ENCODE measurements at regions not wholly inside any gene's neighbourhood (a gene's known extent, or its start where the extent isn't known, plus 50 kb on each side); places are given as distances from the start of the nearest gene placed in this dataset.
A peak's percentile ranks its signal among the peaks of the same experiment; 100 is the strongest.

- Mint-ChIP-seq H3K9me3 (ENCODE audit: low read depth, unreplicated experiment) (no peaks in the 10 kb centered on the region), H3K27ac (ENCODE audit: unreplicated experiment) (no peak overlapping the region), H3K4me3 (ENCODE audit: low read depth, unreplicated experiment) (no peak overlapping the region), H3K27me3 (ENCODE audit: unreplicated experiment) (no peaks in the 10 kb centered on the region), H3K36me3 (ENCODE audit: insufficient read depth, unreplicated experiment) (no peaks in the 10 kb centered on the region), H3K4me1 (ENCODE audit: low read depth, unreplicated experiment) (peaks cover 17% of the 10 kb centered on the region)
- intact Hi-C loops (cut with micrococcal nuclease; ENCODE audit: unreplicated experiment): no loop called here
- CTCF ChIA-PET: no interaction called here
- no peak for TF ChIP-seq CTCF (IDR thresholded peaks at IDR 0.05; ENCODE audit: unreplicated experiment)
- no TSS peak for BruUV-seq (replicated peaks)
- DNase-seq: peak; percentile 4
Measured at GRCh38 chr1:191043066-191043465, 565.4 kb upstream of the BRINP3 start.

GRCh38 chr1:191049781-191050180, 572.1 kb upstream of the BRINP3 start:
- DNase-seq: no peak
- no peak overlapping the region for H3K27ac Mint-ChIP-seq (ENCODE audit: unreplicated experiment)
- peaks cover 7% of the 10 kb centered on the region for H3K9me3 Mint-ChIP-seq (ENCODE audit: low read depth, unreplicated experiment)
- no TSS peak for BruUV-seq (replicated peaks)
- no peaks in the 10 kb centered on the region for H3K4me1 Mint-ChIP-seq (ENCODE audit: low read depth, unreplicated experiment)
- no peaks in the 10 kb centered on the region for H3K36me3 Mint-ChIP-seq (ENCODE audit: insufficient read depth, unreplicated experiment)
- H3K4me3 Mint-ChIP-seq (ENCODE audit: low read depth, unreplicated experiment): no peak overlapping the region
- intact Hi-C loops (cut with micrococcal nuclease; ENCODE audit: unreplicated experiment): no loop called here
- H3K27me3 Mint-ChIP-seq (ENCODE audit: unreplicated experiment): no peaks in the 10 kb centered on the region
- TF ChIP-seq CTCF (IDR thresholded peaks at IDR 0.05; ENCODE audit: unreplicated experiment): no peak
- CTCF ChIA-PET: no interaction called here

GRCh38 chr1:191052888-191053287, 575.2 kb upstream of the BRINP3 start:
- no TSS peak for BruUV-seq (replicated peaks)
- Mint-ChIP-seq H3K4me3 (ENCODE audit: low read depth, unreplicated experiment) (no peak overlapping the region), H3K9me3 (ENCODE audit: low read depth, unreplicated experiment) (peaks cover 7% of the 10 kb centered on the region), H3K27ac (ENCODE audit: unreplicated experiment) (no peak overlapping the region), H3K27me3 (ENCODE audit: unreplicated experiment) (no peaks in the 10 kb centered on the region), H3K4me1 (ENCODE audit: low read depth, unreplicated experiment) (no peaks in the 10 kb centered on the region), H3K36me3 (ENCODE audit: insufficient read depth, unreplicated experiment) (no peaks in the 10 kb centered on the region)
- intact Hi-C loops (cut with micrococcal nuclease; ENCODE audit: unreplicated experiment): no loop called here
- no peak for DNase-seq
- CTCF ChIA-PET: no interaction called here
- no peak for TF ChIP-seq CTCF (IDR thresholded peaks at IDR 0.05; ENCODE audit: unreplicated experiment)

GRCh38 chr1:191065346-191065745, 587.7 kb upstream of the BRINP3 start:
- no peak for TF ChIP-seq CTCF (IDR thresholded peaks at IDR 0.05; ENCODE audit: unreplicated experiment)
- H3K9me3 Mint-ChIP-seq (ENCODE audit: low read depth, unreplicated experiment): peaks cover 8% of the 10 kb centered on the region
- no peaks in the 10 kb centered on the region for H3K36me3 Mint-ChIP-seq (ENCODE audit: insufficient read depth, unreplicated experiment)
- no peak overlapping the region for H3K27ac Mint-ChIP-seq (ENCODE audit: unreplicated experiment)
- no TSS peak for BruUV-seq (replicated peaks)
- no peaks in the 10 kb centered on the region for H3K27me3 Mint-ChIP-seq (ENCODE audit: unreplicated experiment)
- intact Hi-C loops (cut with micrococcal nuclease; ENCODE audit: unreplicated experiment): no loop called here
- no peaks in the 10 kb centered on the region for H3K4me1 Mint-ChIP-seq (ENCODE audit: low read depth, unreplicated experiment)
- H3K4me3 Mint-ChIP-seq (ENCODE audit: low read depth, unreplicated experiment): no peak overlapping the region
- no peak for DNase-seq
- CTCF ChIA-PET: interaction anchor here (0.7 kb wide), 1 partner anchor 20 kb away, joined by 5 read pairs; no protein-coding TSS in a partner anchor

- no peak for DNase-seq
- Mint-ChIP-seq H3K4me3 (ENCODE audit: low read depth, unreplicated experiment) (no peak overlapping the region), H3K4me1 (ENCODE audit: low read depth, unreplicated experiment) (no peaks in the 10 kb centered on the region), H3K36me3 (ENCODE audit: insufficient read depth, unreplicated experiment) (no peaks in the 10 kb centered on the region), H3K27me3 (ENCODE audit: unreplicated experiment) (no peaks in the 10 kb centered on the region), H3K27ac (ENCODE audit: unreplicated experiment) (no peak overlapping the region), H3K9me3 (ENCODE audit: low read depth, unreplicated experiment) (peaks cover 8% of the 10 kb centered on the region)
- CTCF ChIA-PET: no interaction called here
- TF ChIP-seq CTCF (IDR thresholded peaks at IDR 0.05; ENCODE audit: unreplicated experiment): no peak
- no TSS peak for BruUV-seq (replicated peaks)
- intact Hi-C loops (cut with micrococcal nuclease; ENCODE audit: unreplicated experiment): no loop called here
Measured at GRCh38 chr1:191065771-191066170, 588.1 kb upstream of the BRINP3 start.

Data from Calu3 (cell line).